Erythroblast (primary cell): ENCODE measurements at regions not wholly inside any gene's neighbourhood (a gene's known extent, or its start where the extent isn't known, plus 50 kb on each side); places are given as distances from the start of the nearest gene placed in this dataset.

ENCODE experiments used
- GATA1 ChIP-seq: IDR thresholded peaks from 2 replicates; pipeline ENCODE4 v1.6.1; 2011; ENCODE audit warnings: low read depth, mild to moderate bottlenecking, control low read depth, low read length, moderate library complexity
- POLR2A ChIP-seq: IDR thresholded peaks from 2 replicates; pipeline ENCODE4 v1.6.1; 2011; ENCODE audit warnings: mild to moderate bottlenecking, low read length

- TF ChIP-seq POLR2A (no peak), GATA1 (no peak)
Measured at GRCh38 chr10:59108296-59108870, 68.1 kb upstream of the PHYHIPL start.
